HepG2 (cell line): ENCODE measurements at regions not wholly inside any gene's neighbourhood (a gene's known extent, or its start where the extent isn't known, plus 50 kb on each side); places are given as distances from the start of the nearest gene placed in this dataset.

Experiments used
- ESRRA ChIP-seq: sonication (generic); formaldehyde crosslinking; IDR thresholded peaks from 2 replicates; pipeline ENCODE4 v1.5.1; 2020; ENCODE audit warnings: mild to moderate bottlenecking, low read depth, missing genetic modification reagents
- EZH2 ChIP-seq: conservative IDR thresholded peaks from 2 replicates; pipeline ENCODE4 v1.6.1; 2012; ENCODE audit warnings: mild to moderate bottlenecking, low read depth, low read length, moderate library complexity
- FOXA1 ChIP-seq, 2 experiments: fragments of 450-650 bp in 1 of 2; sonication (generic) in 1 of 2; formaldehyde crosslinking in 1 of 2; IDR thresholded peaks; 2 replicates each; pipeline versions ENCODE4 v1.4.0 to v1.6.1; 2016 to 2020; ENCODE audit warnings: missing genetic modification reagents in 1 of 2
- MAFK ChIP-seq, 2 experiments: IDR thresholded peaks in 1 of 2; conservative IDR thresholded peaks in 1 of 2; 2 replicates each; pipeline ENCODE4 v1.6.1; 2011; ENCODE audit warnings: improper control_type of control experiment in 2 of 2, low read length in 2 of 2
- NAIF1 ChIP-seq: sonication (generic); formaldehyde crosslinking; IDR thresholded peaks from 2 replicates; pipeline ENCODE4 v1.5.0; 2020; ENCODE audit warnings: mild to moderate bottlenecking, missing genetic modification reagents, borderline replicate concordance
- SETDB1 ChIP-seq: sonication (generic); formaldehyde crosslinking; IDR thresholded peaks from 2 replicates; pipeline ENCODE4 v1.5.1; 2020; ENCODE audit warnings: missing genetic modification reagents, mild to moderate bottlenecking, borderline replicate concordance
- SNRNP70 ChIP-seq: fragments of 200-400 bp; formaldehyde crosslinking; IDR thresholded peaks from 2 replicates; pipeline ENCODE4 v1.6.1; 2017; ENCODE audit warnings: mild to moderate bottlenecking, low read depth, low read length, moderate library complexity
- TF ChIP-seq, protein P1 (sequence below): sonication (generic); formaldehyde crosslinking; IDR thresholded peaks from 2 replicates; pipeline ENCODE4 v1.8.1; 2022; ENCODE audit warnings: low read depth, mild to moderate bottlenecking, missing genetic modification reagents
- TF ChIP-seq, protein P2 (sequence below): sonication (generic); formaldehyde crosslinking; IDR thresholded peaks from 2 replicates; pipeline ENCODE4 v1.5.0; 2020; ENCODE audit warnings: mild to moderate bottlenecking, missing genetic modification reagents, moderate library complexity
- TF ChIP-seq, protein P3 (sequence below): sonication (generic); formaldehyde crosslinking; IDR thresholded peaks from 2 replicates; pipeline ENCODE4 v1.4.0; 2020; ENCODE audit warnings: missing genetic modification reagents
- TF ChIP-seq, protein P4 (sequence below): sonication (generic); formaldehyde crosslinking; conservative IDR thresholded peaks from 2 replicates; pipeline ENCODE4 v1.8.0; 2022; ENCODE audit warnings: missing genetic modification reagents

DNA sequence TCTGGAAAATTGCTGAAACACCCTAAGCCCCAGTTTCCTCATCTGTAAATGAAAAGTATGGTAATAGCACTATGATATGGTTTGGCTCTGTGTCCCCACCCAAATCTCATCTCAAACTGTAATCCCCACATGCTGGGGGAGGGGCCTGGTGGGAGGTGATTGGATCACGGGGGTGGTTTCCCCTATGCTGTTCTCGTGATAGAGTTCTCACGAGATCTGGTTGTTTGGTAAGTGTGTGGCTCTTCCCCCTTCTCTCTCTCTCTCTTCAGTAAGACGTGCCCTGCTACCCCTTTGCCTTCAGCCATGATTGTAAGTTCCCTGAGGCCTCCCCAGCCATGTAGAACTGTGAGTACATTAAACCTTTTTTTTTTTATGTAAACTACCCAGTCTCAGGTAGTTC, 490.7 kb downstream of the TMEM114 start:
- TF ChIP-seq SNRNP70 (no peak), NAIF1 (no peak), EZH2 (no peak), ESRRA (no peak), FOXA1 (IDR thresholded peaks at IDR 0.05) (no peak), FOXA1 (CRISPR knock-in tag; IDR thresholded peaks at IDR 0.05) (no peak), SETDB1 (CRISPR knock-in tag) (no peak), MAFK (conservative IDR thresholded peaks at IDR 0.05 in 1 of 2, IDR thresholded peaks at IDR 0.05 in 1 of 2; ENCODE audit: low read length in 2 of 2) (no peak)
- TF ChIP-seq, protein P1, sequence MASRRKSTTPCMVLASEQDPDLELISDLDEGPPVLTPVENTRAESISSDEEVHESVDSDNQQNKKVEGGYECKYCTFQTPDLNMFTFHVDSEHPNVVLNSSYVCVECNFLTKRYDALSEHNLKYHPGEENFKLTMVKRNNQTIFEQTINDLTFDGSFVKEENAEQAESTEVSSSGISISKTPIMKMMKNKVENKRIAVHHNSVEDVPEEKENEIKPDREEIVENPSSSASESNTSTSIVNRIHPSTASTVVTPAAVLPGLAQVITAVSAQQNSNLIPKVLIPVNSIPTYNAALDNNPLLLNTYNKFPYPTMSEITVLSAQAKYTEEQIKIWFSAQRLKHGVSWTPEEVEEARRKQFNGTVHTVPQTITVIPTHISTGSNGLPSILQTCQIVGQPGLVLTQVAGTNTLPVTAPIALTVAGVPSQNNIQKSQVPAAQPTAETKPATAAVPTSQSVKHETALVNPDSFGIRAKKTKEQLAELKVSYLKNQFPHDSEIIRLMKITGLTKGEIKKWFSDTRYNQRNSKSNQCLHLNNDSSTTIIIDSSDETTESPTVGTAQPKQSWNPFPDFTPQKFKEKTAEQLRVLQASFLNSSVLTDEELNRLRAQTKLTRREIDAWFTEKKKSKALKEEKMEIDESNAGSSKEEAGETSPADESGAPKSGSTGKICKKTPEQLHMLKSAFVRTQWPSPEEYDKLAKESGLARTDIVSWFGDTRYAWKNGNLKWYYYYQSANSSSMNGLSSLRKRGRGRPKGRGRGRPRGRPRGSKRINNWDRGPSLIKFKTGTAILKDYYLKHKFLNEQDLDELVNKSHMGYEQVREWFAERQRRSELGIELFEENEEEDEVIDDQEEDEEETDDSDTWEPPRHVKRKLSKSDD (CRISPR knock-in tag) = no peak
- TF ChIP-seq, protein P2, sequence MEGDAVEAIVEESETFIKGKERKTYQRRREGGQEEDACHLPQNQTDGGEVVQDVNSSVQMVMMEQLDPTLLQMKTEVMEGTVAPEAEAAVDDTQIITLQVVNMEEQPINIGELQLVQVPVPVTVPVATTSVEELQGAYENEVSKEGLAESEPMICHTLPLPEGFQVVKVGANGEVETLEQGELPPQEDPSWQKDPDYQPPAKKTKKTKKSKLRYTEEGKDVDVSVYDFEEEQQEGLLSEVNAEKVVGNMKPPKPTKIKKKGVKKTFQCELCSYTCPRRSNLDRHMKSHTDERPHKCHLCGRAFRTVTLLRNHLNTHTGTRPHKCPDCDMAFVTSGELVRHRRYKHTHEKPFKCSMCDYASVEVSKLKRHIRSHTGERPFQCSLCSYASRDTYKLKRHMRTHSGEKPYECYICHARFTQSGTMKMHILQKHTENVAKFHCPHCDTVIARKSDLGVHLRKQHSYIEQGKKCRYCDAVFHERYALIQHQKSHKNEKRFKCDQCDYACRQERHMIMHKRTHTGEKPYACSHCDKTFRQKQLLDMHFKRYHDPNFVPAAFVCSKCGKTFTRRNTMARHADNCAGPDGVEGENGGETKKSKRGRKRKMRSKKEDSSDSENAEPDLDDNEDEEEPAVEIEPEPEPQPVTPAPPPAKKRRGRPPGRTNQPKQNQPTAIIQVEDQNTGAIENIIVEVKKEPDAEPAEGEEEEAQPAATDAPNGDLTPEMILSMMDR = no peak
- TF ChIP-seq, protein P3, sequence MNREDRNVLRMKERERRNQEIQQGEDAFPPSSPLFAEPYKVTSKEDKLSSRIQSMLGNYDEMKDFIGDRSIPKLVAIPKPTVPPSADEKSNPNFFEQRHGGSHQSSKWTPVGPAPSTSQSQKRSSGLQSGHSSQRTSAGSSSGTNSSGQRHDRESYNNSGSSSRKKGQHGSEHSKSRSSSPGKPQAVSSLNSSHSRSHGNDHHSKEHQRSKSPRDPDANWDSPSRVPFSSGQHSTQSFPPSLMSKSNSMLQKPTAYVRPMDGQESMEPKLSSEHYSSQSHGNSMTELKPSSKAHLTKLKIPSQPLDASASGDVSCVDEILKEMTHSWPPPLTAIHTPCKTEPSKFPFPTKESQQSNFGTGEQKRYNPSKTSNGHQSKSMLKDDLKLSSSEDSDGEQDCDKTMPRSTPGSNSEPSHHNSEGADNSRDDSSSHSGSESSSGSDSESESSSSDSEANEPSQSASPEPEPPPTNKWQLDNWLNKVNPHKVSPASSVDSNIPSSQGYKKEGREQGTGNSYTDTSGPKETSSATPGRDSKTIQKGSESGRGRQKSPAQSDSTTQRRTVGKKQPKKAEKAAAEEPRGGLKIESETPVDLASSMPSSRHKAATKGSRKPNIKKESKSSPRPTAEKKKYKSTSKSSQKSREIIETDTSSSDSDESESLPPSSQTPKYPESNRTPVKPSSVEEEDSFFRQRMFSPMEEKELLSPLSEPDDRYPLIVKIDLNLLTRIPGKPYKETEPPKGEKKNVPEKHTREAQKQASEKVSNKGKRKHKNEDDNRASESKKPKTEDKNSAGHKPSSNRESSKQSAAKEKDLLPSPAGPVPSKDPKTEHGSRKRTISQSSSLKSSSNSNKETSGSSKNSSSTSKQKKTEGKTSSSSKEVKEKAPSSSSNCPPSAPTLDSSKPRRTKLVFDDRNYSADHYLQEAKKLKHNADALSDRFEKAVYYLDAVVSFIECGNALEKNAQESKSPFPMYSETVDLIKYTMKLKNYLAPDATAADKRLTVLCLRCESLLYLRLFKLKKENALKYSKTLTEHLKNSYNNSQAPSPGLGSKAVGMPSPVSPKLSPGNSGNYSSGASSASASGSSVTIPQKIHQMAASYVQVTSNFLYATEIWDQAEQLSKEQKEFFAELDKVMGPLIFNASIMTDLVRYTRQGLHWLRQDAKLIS (CRISPR knock-in tag) = no peak
- TF ChIP-seq, protein P4, sequence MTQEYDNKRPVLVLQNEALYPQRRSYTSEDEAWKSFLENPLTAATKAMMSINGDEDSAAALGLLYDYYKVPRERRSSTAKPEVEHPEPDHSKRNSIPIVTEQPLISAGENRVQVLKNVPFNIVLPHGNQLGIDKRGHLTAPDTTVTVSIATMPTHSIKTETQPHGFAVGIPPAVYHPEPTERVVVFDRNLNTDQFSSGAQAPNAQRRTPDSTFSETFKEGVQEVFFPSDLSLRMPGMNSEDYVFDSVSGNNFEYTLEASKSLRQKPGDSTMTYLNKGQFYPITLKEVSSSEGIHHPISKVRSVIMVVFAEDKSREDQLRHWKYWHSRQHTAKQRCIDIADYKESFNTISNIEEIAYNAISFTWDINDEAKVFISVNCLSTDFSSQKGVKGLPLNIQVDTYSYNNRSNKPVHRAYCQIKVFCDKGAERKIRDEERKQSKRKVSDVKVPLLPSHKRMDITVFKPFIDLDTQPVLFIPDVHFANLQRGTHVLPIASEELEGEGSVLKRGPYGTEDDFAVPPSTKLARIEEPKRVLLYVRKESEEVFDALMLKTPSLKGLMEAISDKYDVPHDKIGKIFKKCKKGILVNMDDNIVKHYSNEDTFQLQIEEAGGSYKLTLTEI = no peak
